Liver (tissue), 8 donors: ENCODE measurements at regions not wholly inside any gene's neighbourhood (a gene's known extent, or its start where the extent isn't known, plus 50 kb on each side); places are given as distances from the start of the nearest gene placed in this dataset.

Experiments used
- DNase-seq: peaks from one replicate; pipeline ENCODE4 v3.0.0-alpha.2; 2017; ENCODE audit warnings: low spot score
- H3K27ac ChIP-seq, 2 donors: one replicate each; pipeline ENCODE4 v1.7.0; 2013; ENCODE audit warnings: inconsistent platforms in 2 of 2, low read length in 2 of 2, control low read depth in 1 of 2, low read depth in 1 of 2, mild to moderate bottlenecking in 1 of 2
- H3K27me3 ChIP-seq, 4 donors: one replicate each; pipeline versions ENCODE4 v1.6.1 to v1.7.0; 2013; ENCODE audit warnings: low read length in 3 of 4, inconsistent platforms in 1 of 4, mild to moderate bottlenecking in 1 of 4, moderate library complexity in 1 of 4; ENCODE audit not compliant: control insufficient read depth in 4 of 4, insufficient read depth in 4 of 4
- H3K36me3 ChIP-seq, 4 donors: one replicate each; pipeline versions ENCODE4 v1.6.1 to v1.7.0; 2013; ENCODE audit warnings: low read length in 3 of 4, mild to moderate bottlenecking in 3 of 4, low read depth in 1 of 4, moderate library complexity in 1 of 4; ENCODE audit not compliant: control insufficient read depth in 4 of 4, insufficient read depth in 3 of 4
- H3K4me1 ChIP-seq, 4 donors: one replicate each; pipeline versions ENCODE4 v1.6.1 to v1.7.0; 2013; ENCODE audit warnings: low read length in 3 of 4, mild to moderate bottlenecking in 3 of 4, moderate library complexity in 1 of 4; ENCODE audit not compliant: control insufficient read depth in 4 of 4, insufficient read depth in 4 of 4
- H3K4me3 ChIP-seq, 3 donors: one replicate each; pipeline versions ENCODE4 v1.6.1 to v1.7.0; 2013; ENCODE audit warnings: low read length in 3 of 3, control low read depth in 1 of 3, low read depth in 1 of 3, mild to moderate bottlenecking in 1 of 3
- H3K9ac ChIP-seq, 2 donors: one replicate each; pipeline ENCODE4 v1.7.0; 2013; ENCODE audit warnings: low read length in 2 of 2, mild to moderate bottlenecking in 2 of 2, moderate library complexity in 2 of 2, control low read depth in 1 of 2, low read depth in 1 of 2
- H3K9me3 ChIP-seq, 4 donors: one replicate each; pipeline versions ENCODE4 v1.6.1 to v1.7.0; 2013; ENCODE audit warnings: low read length in 3 of 4; ENCODE audit not compliant: control insufficient read depth in 4 of 4
- CTCF ChIP-seq: fragments of 150-350 bp; IDR thresholded peaks from 2 replicates; pipeline ENCODE4 v1.5.1; 2017; ENCODE audit warnings: improper control_type of control experiment, low read depth, low read length; ENCODE audit not compliant: missing input control
- EGR1 ChIP-seq, 2 donors: IDR thresholded peaks; 2 replicates each; pipeline ENCODE4 v1.6.1; 2016 to 2018; ENCODE audit warnings: antibody characterized with exemption in 2 of 2, low read depth in 2 of 2
- FOXA1 ChIP-seq: IDR thresholded peaks from 2 replicates; pipeline ENCODE4 v1.6.1; 2016; ENCODE audit warnings: antibody characterized with exemption
- FOXA2 ChIP-seq: IDR thresholded peaks from 2 replicates; pipeline ENCODE4 v1.6.1; 2016; ENCODE audit warnings: antibody characterized with exemption
- GABPA ChIP-seq, 2 donors: IDR thresholded peaks in 1 of 2; conservative IDR thresholded peaks in 1 of 2; 2 replicates each; pipeline ENCODE4 v1.6.1; 2016; ENCODE audit warnings: antibody characterized with exemption in 2 of 2, mild to moderate bottlenecking in 1 of 2, moderate library complexity in 1 of 2
- HNF4A ChIP-seq, 2 donors: conservative IDR thresholded peaks; 2 replicates each; pipeline ENCODE4 v1.6.1; 2016; ENCODE audit warnings: antibody characterized with exemption in 2 of 2, mild to moderate bottlenecking in 2 of 2
- HNF4G ChIP-seq: IDR thresholded peaks from 2 replicates; pipeline ENCODE4 v1.6.1; 2016; ENCODE audit warnings: antibody characterized with exemption
- JUND ChIP-seq, 2 donors: IDR thresholded peaks; 2 replicates each; pipeline ENCODE4 v1.6.1; 2016; ENCODE audit warnings: antibody characterized with exemption in 2 of 2
- NR2F2 ChIP-seq: IDR thresholded peaks from 2 replicates; pipeline ENCODE4 v1.6.1; 2016; ENCODE audit warnings: antibody characterized with exemption
- RAD21 ChIP-seq, 2 donors: IDR thresholded peaks; 2 replicates each; pipeline ENCODE4 v1.6.1; 2016; ENCODE audit warnings: antibody characterized with exemption in 2 of 2, mild to moderate bottlenecking in 2 of 2
- RXRA ChIP-seq, 2 donors: IDR thresholded peaks; 2 replicates each; pipeline ENCODE4 v1.6.1; 2017 to 2018; ENCODE audit warnings: antibody characterized with exemption in 2 of 2, mild to moderate bottlenecking in 1 of 2
- SP1 ChIP-seq: IDR thresholded peaks from 2 replicates; pipeline ENCODE4 v1.6.1; 2018; ENCODE audit warnings: antibody characterized with exemption, mild to moderate bottlenecking
- TAF1 ChIP-seq: conservative IDR thresholded peaks from 2 replicates; pipeline ENCODE4 v1.6.1; 2016; ENCODE audit warnings: antibody characterized with exemption, mild to moderate bottlenecking
- ZBTB33 ChIP-seq: IDR thresholded peaks from 2 replicates; pipeline ENCODE4 v1.6.1; 2016; ENCODE audit warnings: antibody characterized with exemption
- WGBS: extraction: QIAGEN DNeasy Blood & Tissue Kit; methylation state at CpG from one replicate; pipeline ENCODE4 v1.1.7; 2013; 5-methylcytosine and 5-hydroxymethylcytosine counted together
- TF ChIP-seq, protein P1 (sequence below): IDR thresholded peaks from 2 replicates; pipeline ENCODE4 v1.6.1; 2016; ENCODE audit warnings: antibody characterized with exemption
- TF ChIP-seq, protein P2 (sequence below): IDR thresholded peaks from 2 replicates; pipeline ENCODE4 v1.6.1; 2016; ENCODE audit warnings: antibody characterized with exemption, mild to moderate bottlenecking
- donor health status: healthy.
- donor health status: healthy.
- donor health status: healthy.
- donor health status: healthy.
- donor health status: healthy.

DNA sequence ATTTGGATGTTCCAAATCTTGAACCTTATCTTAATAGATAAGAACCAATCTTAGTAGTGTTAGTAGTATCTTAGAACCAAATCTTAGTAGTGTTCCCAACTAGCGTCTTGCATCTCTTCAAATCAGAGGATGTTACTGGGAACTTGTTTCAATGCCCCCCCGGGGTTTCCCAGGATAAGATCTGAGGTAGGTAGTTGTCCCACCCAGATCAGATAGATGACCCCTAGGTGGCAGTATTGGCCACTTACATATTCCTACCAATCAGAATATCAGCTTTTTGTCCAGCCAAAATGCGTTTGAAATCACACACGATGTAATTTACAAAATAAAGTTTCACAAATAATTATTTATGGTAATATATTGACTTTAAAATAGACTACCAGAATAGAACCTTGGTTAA is 314.8 kb downstream of the MBD2 start:
- Histone ChIP-seq H3K36me3 (no peaks in the 10 kb centered on the region), H3K9me3 (no peaks in the 10 kb centered on the region), H3K9ac (no peak overlapping the region), H3K4me1 (no peaks in the 10 kb centered on the region), H3K27ac (no peak overlapping the region), H3K27me3 (peaks cover 0 to 4% (median 0%) of the 10 kb centered on the region in 4 donors), H3K4me3 (no peak overlapping the region)
- DNase-seq: no peak
- WGBS: 49% methylated on average over 4 of the region's 4 CpGs
- peak; percentile 35 for TF ChIP-seq CTCF
- peak; percentile 47 to 64 for TF ChIP-seq RAD21 (IDR thresholded peaks at IDR 0.05)
- no peak for TF ChIP-seq SP1
- TF ChIP-seq RXRA (IDR thresholded peaks at IDR 0.05): no peak
- TF ChIP-seq, protein P1, sequence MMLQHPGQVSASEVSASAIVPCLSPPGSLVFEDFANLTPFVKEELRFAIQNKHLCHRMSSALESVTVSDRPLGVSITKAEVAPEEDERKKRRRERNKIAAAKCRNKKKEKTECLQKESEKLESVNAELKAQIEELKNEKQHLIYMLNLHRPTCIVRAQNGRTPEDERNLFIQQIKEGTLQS: no peak

GRCh38 chr18:53907921-53908320 is 316.5 kb downstream of the MBD2 start:
- DNase-seq: no peak
- H3K27ac ChIP-seq: no peak overlapping the region
- H3K9ac ChIP-seq: no peak overlapping the region
- peaks cover 0 to 9% (median 0%) of the 10 kb centered on the region in 4 donors for H3K27me3 ChIP-seq
- no peaks in the 10 kb centered on the region for H3K4me1 ChIP-seq
- H3K9me3 ChIP-seq: no peaks in the 10 kb centered on the region
- TF ChIP-seq FOXA2: no peak
- TF ChIP-seq EGR1 (IDR thresholded peaks at IDR 0.05; ENCODE audit: low read depth in 2 of 2): no peak
- no peak for TF ChIP-seq RAD21 (IDR thresholded peaks at IDR 0.05)
- TF ChIP-seq, protein P1: no peak
- TF ChIP-seq GABPA (IDR thresholded peaks at IDR 0.05 in 1 of 2, conservative IDR thresholded peaks at IDR 0.05 in 1 of 2): no peak
- no peak for TF ChIP-seq CTCF
- no peak for TF ChIP-seq ZBTB33
- TF ChIP-seq, protein P2, sequence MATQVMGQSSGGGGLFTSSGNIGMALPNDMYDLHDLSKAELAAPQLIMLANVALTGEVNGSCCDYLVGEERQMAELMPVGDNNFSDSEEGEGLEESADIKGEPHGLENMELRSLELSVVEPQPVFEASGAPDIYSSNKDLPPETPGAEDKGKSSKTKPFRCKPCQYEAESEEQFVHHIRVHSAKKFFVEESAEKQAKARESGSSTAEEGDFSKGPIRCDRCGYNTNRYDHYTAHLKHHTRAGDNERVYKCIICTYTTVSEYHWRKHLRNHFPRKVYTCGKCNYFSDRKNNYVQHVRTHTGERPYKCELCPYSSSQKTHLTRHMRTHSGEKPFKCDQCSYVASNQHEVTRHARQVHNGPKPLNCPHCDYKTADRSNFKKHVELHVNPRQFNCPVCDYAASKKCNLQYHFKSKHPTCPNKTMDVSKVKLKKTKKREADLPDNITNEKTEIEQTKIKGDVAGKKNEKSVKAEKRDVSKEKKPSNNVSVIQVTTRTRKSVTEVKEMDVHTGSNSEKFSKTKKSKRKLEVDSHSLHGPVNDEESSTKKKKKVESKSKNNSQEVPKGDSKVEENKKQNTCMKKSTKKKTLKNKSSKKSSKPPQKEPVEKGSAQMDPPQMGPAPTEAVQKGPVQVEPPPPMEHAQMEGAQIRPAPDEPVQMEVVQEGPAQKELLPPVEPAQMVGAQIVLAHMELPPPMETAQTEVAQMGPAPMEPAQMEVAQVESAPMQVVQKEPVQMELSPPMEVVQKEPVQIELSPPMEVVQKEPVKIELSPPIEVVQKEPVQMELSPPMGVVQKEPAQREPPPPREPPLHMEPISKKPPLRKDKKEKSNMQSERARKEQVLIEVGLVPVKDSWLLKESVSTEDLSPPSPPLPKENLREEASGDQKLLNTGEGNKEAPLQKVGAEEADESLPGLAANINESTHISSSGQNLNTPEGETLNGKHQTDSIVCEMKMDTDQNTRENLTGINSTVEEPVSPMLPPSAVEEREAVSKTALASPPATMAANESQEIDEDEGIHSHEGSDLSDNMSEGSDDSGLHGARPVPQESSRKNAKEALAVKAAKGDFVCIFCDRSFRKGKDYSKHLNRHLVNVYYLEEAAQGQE: no peak
- TF ChIP-seq SP1: no peak
- no peak for TF ChIP-seq JUND (IDR thresholded peaks at IDR 0.05)
- TF ChIP-seq NR2F2: no peak
- TF ChIP-seq FOXA1: no peak
- no peak for TF ChIP-seq HNF4G
- no peak for TF ChIP-seq HNF4A (conservative IDR thresholded peaks at IDR 0.05)
- TF ChIP-seq TAF1: no peak
- no peaks in the 10 kb centered on the region for H3K36me3 ChIP-seq
- no peak overlapping the region for H3K4me3 ChIP-seq
